ENCODE measurements at regions not wholly inside any gene's neighbourhood (a gene's known extent, or its start where the extent isn't known, plus 50 kb on each side); places are given as distances from the start of the nearest gene placed in this dataset.

GRCh38 chr1:57799490-57800115 is 375.7 kb upstream of the DAB1 start:
- WGBS, 2 donors: 54 to 57% methylated on average over 4 of the region's 4 CpGs
- DNase-seq: no peak
- TF ChIP-seq POLR2A (IDR thresholded peaks at IDR 0.05): no peak
- no peak overlapping the region for H3K27ac ChIP-seq
- intact Hi-C loops (cut with DNase I): no loop called here
- H3K27me3 ChIP-seq: no peaks in the 10 kb centered on the region
- no peaks in the 10 kb centered on the region for H3K4me1 ChIP-seq
- H3K9me3 ChIP-seq: no peaks in the 10 kb centered on the region
- H3K4me3 ChIP-seq: no peak overlapping the region
- no peaks in the 10 kb centered on the region for H3K36me3 ChIP-seq

DNA sequence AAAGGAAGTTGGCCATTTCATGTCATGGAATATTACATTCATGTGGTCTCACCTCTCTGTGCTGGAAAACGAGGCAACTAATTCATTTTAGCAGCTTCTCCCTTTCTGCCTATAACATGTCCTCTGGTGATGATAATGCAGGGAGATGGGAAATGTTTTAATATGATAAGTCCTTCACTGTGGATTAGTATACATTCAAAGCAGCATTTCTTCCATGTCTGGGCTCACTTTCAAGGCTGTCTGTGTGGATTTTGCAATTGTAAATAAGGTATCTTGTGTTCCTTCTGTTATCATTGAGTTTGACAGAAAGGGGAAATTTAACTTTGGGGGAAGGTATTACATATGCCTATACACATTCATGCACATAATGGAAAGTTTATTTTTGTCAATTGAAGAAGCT is 374.7 kb upstream of the DAB1 start:
- intact Hi-C loops (cut with DNase I): no loop called here
- DNase-seq: no peak
- Histone ChIP-seq H3K4me1 (no peaks in the 10 kb centered on the region), H3K27ac (no peak overlapping the region), H3K4me3 (no peak overlapping the region), H3K9me3 (no peaks in the 10 kb centered on the region), H3K27me3 (no peaks in the 10 kb centered on the region), H3K36me3 (no peaks in the 10 kb centered on the region)
- 20 to 44% methylated on average over 1 of the region's 1 CpG for WGBS, 2 donors
- no peak for TF ChIP-seq POLR2A (IDR thresholded peaks at IDR 0.05)
- TF ChIP-seq CTCF (IDR thresholded peaks at IDR 0.05): no peak

GRCh38 chr1:57797084-57797483 is 373.2 kb upstream of the DAB1 start:
- intact Hi-C loops (cut with DNase I): no loop called here
- Histone ChIP-seq H3K4me3 (no peak overlapping the region), H3K9me3 (no peaks in the 10 kb centered on the region), H3K27ac (no peak overlapping the region), H3K36me3 (no peaks in the 10 kb centered on the region), H3K27me3 (no peaks in the 10 kb centered on the region), H3K4me1 (no peaks in the 10 kb centered on the region)
- WGBS, 2 donors: 51 to 60% methylated on average over 3 of the region's 3 CpGs
- no peak for DNase-seq
- no peak for TF ChIP-seq CTCF (IDR thresholded peaks at IDR 0.05)
- TF ChIP-seq POLR2A (IDR thresholded peaks at IDR 0.05): no peak

GRCh38 chr1:57796616-57797015 is 372.8 kb upstream of the DAB1 start:
- 58 to 63% methylated on average over 2 of the region's 2 CpGs for WGBS, 2 donors
- intact Hi-C loops (cut with DNase I): no loop called here
- no peaks in the 10 kb centered on the region for H3K4me1 ChIP-seq
- no peak for DNase-seq
- TF ChIP-seq CTCF (IDR thresholded peaks at IDR 0.05): no peak
- no peak for TF ChIP-seq POLR2A (IDR thresholded peaks at IDR 0.05)
- no peaks in the 10 kb centered on the region for H3K9me3 ChIP-seq
- no peak overlapping the region for H3K27ac ChIP-seq
- no peak overlapping the region for H3K4me3 ChIP-seq
- no peaks in the 10 kb centered on the region for H3K27me3 ChIP-seq
- H3K36me3 ChIP-seq: no peaks in the 10 kb centered on the region

DNA sequence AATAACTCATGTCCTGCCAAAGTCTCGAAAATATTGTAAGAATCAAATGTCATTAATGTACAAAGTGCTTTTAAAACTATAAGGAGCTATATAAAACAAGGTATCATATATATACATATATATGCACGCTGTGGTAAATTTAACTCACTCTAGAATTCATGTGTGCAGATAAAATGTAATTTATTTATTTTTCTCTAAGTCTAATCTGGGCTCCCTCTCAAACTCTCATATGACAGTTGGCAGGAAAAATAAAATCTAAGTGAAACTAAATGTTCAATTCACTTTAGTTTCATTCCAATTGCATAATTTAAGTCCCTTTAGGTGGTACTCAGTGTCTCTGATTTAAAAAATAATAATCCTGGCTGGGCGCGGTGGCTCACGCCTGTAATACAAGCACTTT is 372.0 kb upstream of the DAB1 start:
- intact Hi-C loops (cut with DNase I): no loop called here
- H3K4me1 ChIP-seq: no peaks in the 10 kb centered on the region
- no peak overlapping the region for H3K4me3 ChIP-seq
- H3K27ac ChIP-seq: no peak overlapping the region
- no peak for DNase-seq
- WGBS, 2 donors: 72 to 94% methylated on average over 5 of the region's 5 CpGs
- no peaks in the 10 kb centered on the region for H3K27me3 ChIP-seq
- H3K9me3 ChIP-seq: no peaks in the 10 kb centered on the region
- no peaks in the 10 kb centered on the region for H3K36me3 ChIP-seq
- TF ChIP-seq POLR2A (IDR thresholded peaks at IDR 0.05) (no peak), CTCF (IDR thresholded peaks at IDR 0.05) (no peak)

GRCh38 chr1:57794078-57794477 is 370.2 kb upstream of the DAB1 start:
- H3K27me3 ChIP-seq: no peaks in the 10 kb centered on the region
- DNase-seq: no peak
- TF ChIP-seq CTCF (IDR thresholded peaks at IDR 0.05): no peak
- no peak for TF ChIP-seq POLR2A (IDR thresholded peaks at IDR 0.05)
- H3K4me1 ChIP-seq: no peaks in the 10 kb centered on the region
- WGBS, 2 donors: 53 to 69% methylated on average over 2 of the region's 2 CpGs
- H3K9me3 ChIP-seq: no peaks in the 10 kb centered on the region
- H3K36me3 ChIP-seq: no peaks in the 10 kb centered on the region
- intact Hi-C loops (cut with DNase I): no loop called here
- H3K27ac ChIP-seq: no peak overlapping the region
- H3K4me3 ChIP-seq: no peak overlapping the region
